Tibial nerve (tissue), 4 donors: ENCODE measurements at regions not wholly inside any gene's neighbourhood (a gene's known extent, or its start where the extent isn't known, plus 50 kb on each side); places are given as distances from the start of the nearest gene placed in this dataset.

ENCODE experiments used
- DNase-seq, 2 donors: peaks; one replicate each; pipeline ENCODE4 v3.0.0-alpha.2; 2019; ENCODE audit warnings: low spot score in 2 of 2
- H3K27ac ChIP-seq, 4 donors: fragments of 200-600 bp; sonication (generic) in 3 of 4; one replicate each; pipeline ENCODE4 v1.5.1; 2017 to 2019; ENCODE audit warnings: mild to moderate bottlenecking in 1 of 4
- H3K27me3 ChIP-seq, 2 donors: fragments of 200-600 bp; sonication (generic) in 1 of 2; one replicate each; pipeline versions ENCODE4 v1.5.1 to v1.6.0; 2017 to 2019
- H3K36me3 ChIP-seq, 3 donors: fragments of 200-600 bp; sonication (generic); one replicate each; pipeline ENCODE4 v1.5.1; 2018 to 2019
- H3K4me1 ChIP-seq, 4 donors: fragments of 200-600 bp; sonication (generic) in 3 of 4; one replicate each; pipeline ENCODE4 v1.5.1; 2017 to 2019
- H3K4me3 ChIP-seq, 4 donors: fragments of 200-600 bp; sonication (generic) in 3 of 4; one replicate each; pipeline ENCODE4 v1.5.1; 2017 to 2019; ENCODE audit warnings: mild to moderate bottlenecking in 1 of 4, moderate library complexity in 1 of 4
- H3K9me3 ChIP-seq, 4 donors: fragments of 200-600 bp; sonication (generic) in 3 of 4; one replicate each; pipeline ENCODE4 v1.5.1; 2017 to 2019
- CTCF ChIP-seq, 5 experiments: fragments of 200-600 bp in 3 of 5; fragments of 450-650 bp in 2 of 5; sonication (generic) in 3 of 5; IDR thresholded peaks; one replicate each; pipeline ENCODE4 v1.5.1; 2016 to 2019; ENCODE audit warnings: antibody characterized with exemption in 5 of 5, mild to moderate bottlenecking in 3 of 5, moderate library complexity in 2 of 5
- EP300 ChIP-seq, 2 donors: sonication (generic); formaldehyde crosslinking; IDR thresholded peaks; one replicate each; pipeline ENCODE4 v1.6.1; 2017; ENCODE audit warnings: antibody characterized with exemption in 2 of 2, mild to moderate bottlenecking in 1 of 2
- POLR2A ChIP-seq, 2 donors: fragments of 450-650 bp; IDR thresholded peaks; one replicate each; pipeline ENCODE4 v1.6.1; 2017; ENCODE audit warnings: antibody characterized with exemption in 2 of 2, mild to moderate bottlenecking in 2 of 2, moderate library complexity in 2 of 2
- WGBS, 2 donors: methylation state at CpG; one replicate each; pipeline ENCODE4 v1.1.5; 2018; 5-methylcytosine and 5-hydroxymethylcytosine counted together

DNA sequence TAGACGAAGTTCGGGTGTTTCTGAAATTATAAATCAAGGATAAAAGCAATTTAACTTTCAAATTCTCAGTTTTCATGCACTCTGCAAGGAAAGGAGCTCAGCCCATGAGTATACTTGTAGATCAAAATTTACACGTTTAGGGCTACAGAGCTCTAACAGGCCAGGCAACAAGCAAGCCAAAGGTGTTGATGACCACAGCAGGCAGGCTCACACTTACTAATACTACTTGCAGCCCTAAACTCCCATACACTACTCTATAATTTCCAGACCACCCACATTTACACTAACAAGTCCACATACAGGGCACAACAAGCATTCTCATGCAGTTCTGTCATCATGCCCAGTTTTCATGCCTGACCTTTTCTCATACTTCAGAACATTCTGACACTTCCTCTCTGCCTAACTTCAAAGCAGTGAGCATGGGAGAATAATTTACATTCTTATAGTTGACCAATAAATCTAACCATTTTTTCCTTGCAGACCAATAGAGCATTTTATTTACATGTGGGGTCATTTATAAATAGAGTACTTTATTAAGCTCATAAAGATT is 124.7 kb upstream of the FRMD4B start:
- DNase-seq: no peak
- peaks cover 0 to 17% (median 5%) of the 10 kb centered on the region in 4 donors for H3K9me3 ChIP-seq
- H3K27ac ChIP-seq: peak overlapping the region in 1 of 4 donors; percentile 17
- peaks cover 0 to 25% (median 5%) of the 10 kb centered on the region in 4 donors for H3K4me1 ChIP-seq
- H3K27me3 ChIP-seq: no peaks in the 10 kb centered on the region
- no peak for TF ChIP-seq POLR2A (IDR thresholded peaks at IDR 0.05)
- no peak for TF ChIP-seq CTCF (IDR thresholded peaks at IDR 0.05)
- no peaks in the 10 kb centered on the region for H3K36me3 ChIP-seq
- 21 to 35% methylated on average over 3 of the region's 3 CpGs for WGBS, 2 donors
- H3K4me3 ChIP-seq: no peak overlapping the region

DNA sequence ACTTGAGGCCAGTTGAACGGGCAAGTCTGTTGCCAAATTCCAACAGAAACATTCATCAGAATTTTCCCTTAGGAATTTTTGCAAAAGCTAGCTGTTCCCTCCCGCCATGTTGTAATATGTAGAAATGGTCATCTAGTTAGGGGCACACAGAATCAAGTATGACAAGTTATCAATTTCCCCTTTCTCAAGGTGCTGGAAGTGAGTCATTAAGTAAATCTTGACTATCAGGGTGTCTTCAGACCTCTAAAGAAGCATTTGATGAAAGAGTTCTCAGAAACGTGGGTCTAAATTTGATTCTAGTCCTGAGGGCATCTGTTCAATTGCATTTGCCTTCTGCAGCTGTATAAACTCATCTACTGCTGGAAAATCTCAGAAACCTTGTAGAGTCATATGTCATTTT is 123.4 kb upstream of the FRMD4B start:
- Histone ChIP-seq H3K4me3 (no peak overlapping the region), H3K27ac (no peak overlapping the region), H3K27me3 (no peaks in the 10 kb centered on the region), H3K36me3 (no peaks in the 10 kb centered on the region), H3K9me3 (peaks cover 0 to 11% (median 4%) of the 10 kb centered on the region in 4 donors), H3K4me1 (peaks cover 0 to 31% (median 5%) of the 10 kb centered on the region in 4 donors)
- TF ChIP-seq EP300 (IDR thresholded peaks at IDR 0.05) (no peak), POLR2A (IDR thresholded peaks at IDR 0.05) (no peak), CTCF (IDR thresholded peaks at IDR 0.05) (no peak)
- 69 to 78% methylated on average over 3 of the region's 3 CpGs for WGBS, 2 donors
- no peak for DNase-seq

- no peak overlapping the region for H3K27ac ChIP-seq
- DNase-seq: no peak
- TF ChIP-seq POLR2A (IDR thresholded peaks at IDR 0.05) (no peak), EP300 (IDR thresholded peaks at IDR 0.05) (no peak), CTCF (IDR thresholded peaks at IDR 0.05) (no peak)
- H3K4me1 ChIP-seq: peaks cover 0 to 26% (median 4%) of the 10 kb centered on the region in 4 donors
- 34 to 50% methylated on average over 7 of the region's 7 CpGs for WGBS, 2 donors
- H3K36me3 ChIP-seq: no peaks in the 10 kb centered on the region
- H3K4me3 ChIP-seq: no peak overlapping the region
- H3K27me3 ChIP-seq: no peaks in the 10 kb centered on the region
- H3K9me3 ChIP-seq: no peaks in the 10 kb centered on the region
Observed at GRCh38 chr3:69505770-69506407, 120.0 kb upstream of the FRMD4B start.

- H3K9me3 ChIP-seq: no peaks in the 10 kb centered on the region
- WGBS, 2 donors: 70 to 72% methylated on average over 3 of the region's 3 CpGs
- no peak overlapping the region for H3K4me3 ChIP-seq
- H3K36me3 ChIP-seq: no peaks in the 10 kb centered on the region
- no peak for DNase-seq
- H3K27me3 ChIP-seq: no peaks in the 10 kb centered on the region
- H3K27ac ChIP-seq: no peak overlapping the region
- peaks cover 0 to 24% (median 0%) of the 10 kb centered on the region in 4 donors for H3K4me1 ChIP-seq
- TF ChIP-seq CTCF (IDR thresholded peaks at IDR 0.05): no peak
- no peak for TF ChIP-seq EP300 (IDR thresholded peaks at IDR 0.05)
- TF ChIP-seq POLR2A (IDR thresholded peaks at IDR 0.05): no peak
Observed at GRCh38 chr3:69504232-69504631, 118.3 kb upstream of the FRMD4B start.

DNA sequence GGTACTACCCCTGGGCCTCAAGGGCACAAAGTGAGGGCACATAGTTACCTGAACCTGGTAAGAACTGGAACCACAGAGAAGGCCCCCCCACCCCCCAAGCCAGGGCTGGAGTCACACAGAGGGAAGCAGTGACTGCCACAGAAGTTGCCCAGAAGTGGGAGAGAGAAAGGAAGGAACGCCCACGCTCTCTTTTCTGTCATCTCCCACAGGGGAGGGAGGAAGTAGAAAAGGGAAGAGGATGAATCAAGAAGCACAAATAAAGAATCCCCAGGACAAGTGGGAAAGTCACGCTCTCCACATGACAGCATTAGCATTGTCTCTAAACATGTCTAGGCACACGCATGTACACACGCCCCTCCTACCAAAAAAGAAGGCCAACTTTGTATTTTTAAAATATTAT is 114.7 kb upstream of the FRMD4B start:
- H3K36me3 ChIP-seq: no peaks in the 10 kb centered on the region
- DNase-seq: peak in 1 of 2 donors; percentile 44
- H3K27ac ChIP-seq: peak overlapping the region in 2 of 4 donors; percentile 54 to 59
- H3K4me3 ChIP-seq: no peak overlapping the region
- 78 to 80% methylated on average over 5 of the region's 5 CpGs for WGBS, 2 donors
- H3K9me3 ChIP-seq: no peaks in the 10 kb centered on the region
- H3K27me3 ChIP-seq: no peaks in the 10 kb centered on the region
- peaks cover 0 to 17% (median 0%) of the 10 kb centered on the region in 4 donors for H3K4me1 ChIP-seq
- TF ChIP-seq POLR2A (IDR thresholded peaks at IDR 0.05) (no peak), CTCF (IDR thresholded peaks at IDR 0.05) (no peak), EP300 (IDR thresholded peaks at IDR 0.05) (peak in 1 of 2 donors; percentile 71)
